ENCODE measurements at regions not wholly inside any gene's neighbourhood (a gene's known extent, or its start where the extent isn't known, plus 50 kb on each side); places are given as distances from the start of the nearest gene placed in this dataset.
"Not testable (repeated sequence)": the region's sequence is repeated elsewhere in the genome, so short reads cannot be mapped to it uniquely, and the experiment has no call there.

- not testable (repeated sequence) for TF ChIP-seq CTCF, POLR2A (IDR thresholded peaks at IDR 0.05)
Observed at GRCh38 chr9:31597086-31597485, 787.4 kb upstream of the ACO1 start.

Data from testis (tissue), 2 donors.